ENCODE measurements at regions not wholly inside any gene's neighbourhood (a gene's known extent, or its start where the extent isn't known, plus 50 kb on each side); places are given as distances from the start of the nearest gene placed in this dataset.

DNA sequence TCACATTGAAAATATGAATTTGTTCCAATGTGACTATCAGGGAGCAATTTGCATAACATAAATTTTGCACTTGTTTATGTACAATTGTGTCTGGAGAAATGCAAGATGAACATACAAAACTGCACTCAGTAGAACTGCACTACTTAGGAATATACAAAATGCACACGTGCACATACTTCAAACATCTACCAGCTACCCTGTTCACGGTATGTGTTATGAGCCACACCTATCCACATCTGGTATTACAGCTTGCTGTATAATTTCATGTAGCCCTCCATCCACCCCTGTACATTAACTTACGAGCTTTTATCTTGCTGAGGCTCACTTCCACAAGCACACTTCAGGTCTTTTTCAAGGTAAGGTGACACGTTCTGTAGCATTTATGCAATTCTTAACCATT is 373.5 kb upstream of the ZEB2 start:
- no peak overlapping the region for H3K4me3 ChIP-seq (ENCODE audit: low read depth, low read length)
- no peak for TF ChIP-seq CTCF (IDR thresholded peaks at IDR 0.05; ENCODE audit: control insufficient read depth, extremely low read depth, insufficient read depth)
- no peak for DNase-seq (ENCODE audit: low read depth)

DNA sequence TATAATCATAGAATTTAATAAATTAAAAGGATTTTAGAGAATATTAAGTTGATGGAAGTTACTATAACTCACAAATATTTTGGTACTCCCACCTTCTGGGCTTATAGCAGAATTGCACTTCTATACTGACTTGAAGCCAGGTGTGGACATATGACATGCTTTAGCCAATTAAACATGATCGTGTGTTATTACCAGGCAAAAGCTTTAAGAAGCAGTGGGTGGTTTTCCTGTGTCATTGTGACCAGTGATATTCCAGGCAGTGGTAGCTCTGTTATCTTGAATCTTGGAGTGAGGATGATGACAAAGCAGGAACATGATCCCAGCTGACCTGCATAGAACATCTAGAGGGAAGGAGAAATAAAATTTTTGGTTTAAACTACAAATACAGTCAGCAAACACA is 370.9 kb upstream of the ZEB2 start:
- H3K4me3 ChIP-seq (ENCODE audit: low read depth, low read length), result no peak overlapping the region
- TF ChIP-seq CTCF (IDR thresholded peaks at IDR 0.05; ENCODE audit: control insufficient read depth, extremely low read depth, insufficient read depth), result peak; percentile 24; the same call in 1 of the 2 replicates
- DNase-seq (ENCODE audit: low read depth), result no peak

DNA sequence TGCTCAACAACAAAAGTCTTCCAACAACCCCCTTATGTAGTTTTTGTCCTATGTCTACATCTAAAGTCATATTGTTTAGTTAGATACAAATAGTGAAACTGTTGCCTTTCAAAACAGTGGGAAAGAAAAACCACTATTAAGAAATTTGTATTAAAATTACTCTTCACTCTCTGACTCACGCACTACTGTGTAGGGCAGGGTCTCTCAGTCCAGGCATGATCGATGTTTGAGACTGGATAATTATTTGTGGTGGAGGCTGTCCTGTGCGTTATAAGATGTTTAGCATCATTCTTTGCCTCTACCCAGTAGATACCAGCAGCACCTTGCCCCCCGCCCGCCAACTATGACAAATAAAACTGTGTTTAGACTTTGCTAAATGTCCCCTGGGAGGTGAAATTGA is 369.4 kb upstream of the ZEB2 start:
- H3K4me3 ChIP-seq (ENCODE audit: low read depth, low read length), result no peak overlapping the region
- no peak for TF ChIP-seq CTCF (IDR thresholded peaks at IDR 0.05; ENCODE audit: control insufficient read depth, extremely low read depth, insufficient read depth)
- no peak for DNase-seq (ENCODE audit: low read depth)

DNA sequence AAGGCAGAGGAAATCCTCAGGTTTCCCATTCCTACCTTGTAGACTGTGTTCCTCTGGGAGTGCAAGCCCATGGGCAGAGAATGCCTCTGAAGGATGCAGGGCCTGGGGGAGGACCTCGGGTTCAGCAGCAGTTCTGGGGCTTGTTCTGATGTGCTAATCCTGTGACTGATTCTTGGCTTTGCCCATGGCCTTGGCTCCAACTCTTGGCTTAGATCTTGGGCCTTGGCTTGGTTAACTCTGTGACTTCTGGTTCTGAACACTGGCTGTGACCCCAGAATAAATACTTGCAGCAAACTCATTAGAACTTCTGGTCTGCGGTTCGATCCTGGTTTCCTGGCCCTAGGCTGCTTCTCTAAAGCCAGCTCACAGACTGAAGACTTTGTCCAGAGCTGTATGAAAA is 366.9 kb upstream of the ZEB2 start:
- no peak overlapping the region for H3K4me3 ChIP-seq (ENCODE audit: low read depth, low read length)
- no peak for TF ChIP-seq CTCF (IDR thresholded peaks at IDR 0.05; ENCODE audit: control insufficient read depth, extremely low read depth, insufficient read depth)
- no peak for DNase-seq (ENCODE audit: low read depth)

DNA sequence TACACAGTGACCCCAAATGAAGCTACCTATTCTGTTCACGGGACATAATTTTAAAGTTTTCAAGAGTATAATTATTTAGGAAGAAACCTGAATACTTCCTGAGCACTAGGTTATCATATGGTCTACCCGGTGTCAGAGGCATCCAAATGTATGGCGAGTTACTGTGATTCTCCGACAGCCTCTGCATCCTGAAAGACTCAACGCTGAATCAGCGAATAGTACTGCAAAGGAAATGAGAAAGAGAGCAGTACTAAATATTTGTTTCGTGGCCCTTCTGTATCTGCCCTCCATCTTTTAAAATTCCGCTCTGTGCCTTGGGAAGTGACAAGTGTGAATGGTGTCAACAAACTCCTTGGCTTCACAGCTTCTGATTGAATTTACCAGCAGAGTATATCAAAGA is 358.0 kb upstream of the ZEB2 start:
- no peak for DNase-seq (ENCODE audit: low read depth)
- no peak overlapping the region for H3K4me3 ChIP-seq (ENCODE audit: low read depth, low read length)
- no peak for TF ChIP-seq CTCF (IDR thresholded peaks at IDR 0.05; ENCODE audit: control insufficient read depth, extremely low read depth, insufficient read depth)

- no peak for DNase-seq (ENCODE audit: low read depth)
- TF ChIP-seq CTCF (IDR thresholded peaks at IDR 0.05; ENCODE audit: control insufficient read depth, extremely low read depth, insufficient read depth), result no peak
- no peak overlapping the region for H3K4me3 ChIP-seq (ENCODE audit: low read depth, low read length)
Observed at GRCh38 chr2:144876013-144876412, 356.1 kb upstream of the ZEB2 start.

GRCh38 chr2:144875290-144875969 is 355.5 kb upstream of the ZEB2 start:
- no peak for TF ChIP-seq CTCF (IDR thresholded peaks at IDR 0.05; ENCODE audit: control insufficient read depth, extremely low read depth, insufficient read depth)
- no peak for DNase-seq (ENCODE audit: low read depth)

More at GRCh38 chr2:144875290-144875969, 355.5 kb upstream of the ZEB2 start:
- no peak overlapping the region for H3K4me3 ChIP-seq (ENCODE audit: low read depth, low read length)
